ENCODE measurements at regions not wholly inside any gene's neighbourhood (a gene's known extent, or its start where the extent isn't known, plus 50 kb on each side); places are given as distances from the start of the nearest gene placed in this dataset.

DNA sequence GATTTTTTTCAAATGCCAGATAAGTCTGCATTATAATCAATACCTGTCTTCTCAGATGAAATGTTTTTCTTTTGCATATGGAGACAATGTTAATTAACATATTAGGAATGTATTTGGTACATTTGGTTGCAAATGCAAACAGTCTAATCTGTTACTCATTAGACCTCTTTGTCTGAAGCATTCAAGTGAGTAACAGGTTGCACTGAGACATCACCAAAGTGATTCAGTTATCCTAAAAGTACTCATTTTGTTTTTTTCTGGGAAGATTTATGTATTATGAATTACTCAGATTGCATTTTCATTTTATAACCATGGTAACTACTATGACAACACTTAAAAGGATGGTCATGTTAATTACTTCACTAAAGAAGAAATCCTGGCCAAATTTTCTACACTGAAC, 513.6 kb downstream of the HTR7 start:
- no peak for DNase-seq

DNA sequence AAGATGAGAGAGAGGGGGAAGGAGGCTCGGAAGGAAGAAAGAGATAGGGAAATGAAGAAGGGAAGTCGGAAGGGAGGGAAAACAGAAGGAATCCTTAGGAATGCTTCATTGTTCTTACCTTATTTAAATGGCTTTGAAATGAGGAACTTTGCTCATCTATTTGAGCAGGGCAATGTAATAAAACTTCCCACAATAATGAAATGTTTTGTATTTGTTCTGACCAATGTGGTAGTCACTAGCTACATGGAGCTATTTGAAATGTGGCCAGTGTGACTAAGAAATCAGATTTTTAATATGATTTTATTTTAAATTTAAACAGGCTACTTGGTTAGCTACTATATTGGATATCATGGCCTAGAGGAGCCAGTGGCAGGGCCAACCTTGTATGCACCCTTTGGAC, 510.6 kb downstream of the HTR7 start:
- no peak for DNase-seq

DNA sequence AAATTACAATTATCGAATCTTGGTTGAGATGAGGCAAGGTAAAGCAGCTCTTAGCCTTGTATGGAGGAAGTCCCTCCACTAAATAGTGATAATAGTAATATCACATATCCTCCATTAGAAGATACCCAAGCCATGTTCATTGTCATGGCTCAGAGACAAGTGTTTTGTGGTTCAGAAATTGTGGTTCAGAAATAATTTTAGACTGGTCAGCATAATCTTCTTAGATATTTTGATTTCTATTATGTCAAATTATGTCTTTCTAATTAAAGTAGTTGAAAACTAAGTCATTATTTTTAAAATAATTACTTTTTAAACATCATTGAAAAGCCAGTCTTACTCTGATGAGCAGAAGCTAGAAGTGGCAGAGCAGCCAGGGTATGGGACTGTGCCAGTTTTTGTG, 507.7 kb downstream of the HTR7 start:
- no peak for DNase-seq

GRCh38 chr10:90352288-90352687, 505.6 kb downstream of the HTR7 start:
- DNase-seq, result no peak

DNA sequence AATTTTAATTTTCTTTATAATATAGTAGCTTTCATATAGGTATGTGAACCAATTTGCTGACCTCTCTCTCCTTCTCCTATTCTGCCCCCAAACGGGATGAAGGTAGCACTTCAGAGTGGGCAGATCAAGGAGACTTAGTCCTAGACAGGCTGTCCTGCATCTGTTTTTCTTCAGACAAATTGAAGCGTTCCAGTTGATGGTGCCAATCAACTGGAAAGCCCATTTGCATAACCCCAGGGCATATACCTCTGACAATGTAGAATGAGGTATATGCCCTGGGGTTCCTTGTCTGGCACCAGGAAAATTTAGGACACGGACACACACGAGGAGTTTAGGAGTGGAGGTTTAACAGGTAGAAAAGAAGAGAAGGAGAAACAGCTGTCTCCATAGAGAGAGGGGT, 502.9 kb downstream of the HTR7 start:
- no peak for DNase-seq

DNA sequence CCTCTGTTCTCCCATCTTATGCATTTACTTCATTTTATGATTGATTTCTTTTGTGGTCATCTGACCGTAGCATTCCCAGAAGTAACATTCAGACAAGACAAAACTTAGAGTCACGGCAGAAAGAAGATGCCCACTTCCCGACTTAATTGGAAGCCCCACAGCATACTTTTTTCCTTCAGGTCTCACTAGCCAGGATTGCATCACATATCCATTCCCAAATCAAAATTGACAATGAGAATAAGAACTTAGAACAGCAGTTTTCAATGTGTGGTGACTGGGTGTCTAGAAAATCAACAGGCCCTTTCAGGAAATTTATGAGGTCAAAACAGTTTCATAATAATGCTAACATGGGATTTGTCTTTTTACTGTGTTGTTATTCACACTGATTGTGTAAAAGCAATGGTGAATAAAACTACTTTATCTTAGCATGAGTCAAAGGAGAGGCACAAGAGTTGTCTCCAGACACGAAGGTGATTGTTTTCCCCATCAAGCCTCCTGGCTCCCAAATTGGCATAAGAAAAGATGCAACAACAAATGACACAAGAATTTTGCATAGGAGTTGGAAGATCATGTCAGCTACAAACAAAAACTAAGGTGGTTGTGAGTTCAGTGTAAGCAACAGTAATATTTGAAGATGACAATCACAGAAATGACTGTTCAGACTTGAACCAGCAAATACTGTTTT, 493.9 kb downstream of the HTR7 start:
- no peak for DNase-seq

- no peak for DNase-seq
Observed at GRCh38 chr10:90372451-90372850, 485.4 kb downstream of the HTR7 start.

DNA sequence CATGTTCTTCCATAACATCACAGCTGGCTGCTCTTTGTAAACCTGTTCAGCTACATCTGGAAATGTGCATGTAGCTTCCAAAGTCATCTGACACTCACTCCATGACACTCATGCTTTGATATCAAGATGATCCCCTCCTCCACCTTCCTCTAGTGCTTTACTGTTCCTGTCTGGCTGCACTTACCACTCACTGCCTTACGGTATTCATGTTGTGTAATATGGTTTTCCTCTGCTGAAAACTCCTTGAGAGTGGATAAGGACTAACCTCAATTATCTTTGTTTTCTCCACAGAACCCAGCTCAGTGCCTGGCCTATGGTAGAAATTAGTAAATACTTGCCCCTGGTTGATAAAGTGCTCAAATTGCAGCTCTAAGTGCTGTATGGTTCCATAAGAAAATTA, 483.9 kb downstream of the HTR7 start:
- DNase-seq, result no peak

GRCh38 chr10:90378524-90379076, 479.2 kb downstream of the HTR7 start:
- DNase-seq, result no peak

GRCh38 chr10:90381468-90381867, 476.4 kb downstream of the HTR7 start:
- DNase-seq, result no peak

DNA sequence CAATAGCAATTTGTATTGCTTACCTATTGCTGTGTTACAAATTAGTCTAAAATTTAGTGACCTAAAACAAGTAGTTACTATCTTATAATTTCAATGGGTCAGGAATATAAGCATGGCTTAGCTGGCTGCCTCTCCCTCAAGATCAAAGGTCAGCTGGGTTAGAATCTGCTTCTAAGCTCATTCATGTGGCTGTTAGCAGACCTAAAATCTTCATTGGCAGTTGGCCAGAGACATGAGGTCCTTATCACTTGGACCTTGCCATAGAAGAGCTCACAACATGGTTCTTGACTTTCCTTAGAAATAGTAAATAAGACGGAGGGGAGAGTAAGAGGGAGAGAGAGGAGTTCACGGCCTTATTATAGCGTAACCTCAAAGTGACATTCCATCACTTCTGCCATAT, 468.0 kb downstream of the HTR7 start:
- DNase-seq, result no peak

GRCh38 chr10:90394311-90394710, 463.5 kb downstream of the HTR7 start:
- DNase-seq, result no peak

GRCh38 chr10:90396721-90397120, 461.1 kb downstream of the HTR7 start:
- no peak for DNase-seq

DNA sequence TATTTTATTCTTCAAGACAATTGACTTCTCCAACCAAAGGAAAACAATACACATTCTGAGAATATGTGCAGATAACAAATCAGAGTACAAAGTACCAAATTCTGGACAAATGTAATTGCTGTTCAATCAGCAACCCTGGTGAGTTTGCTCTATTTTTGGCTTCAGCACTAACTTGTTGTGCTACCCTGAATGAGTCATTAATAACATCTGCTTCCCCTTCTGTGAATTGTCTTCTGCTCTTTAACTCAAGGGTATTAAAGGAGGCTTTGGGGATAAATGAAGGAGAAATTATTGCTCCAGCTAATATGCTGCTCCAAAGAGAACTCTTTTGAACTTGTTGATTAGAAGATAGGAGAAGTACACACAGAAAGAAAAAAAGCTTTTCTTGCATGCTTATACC, 459.3 kb downstream of the HTR7 start:
- no peak for DNase-seq

GRCh38 chr10:90399782-90400181, 458.1 kb downstream of the HTR7 start:
- no peak for DNase-seq

GRCh38 chr10:90403211-90404000, 454.4 kb downstream of the HTR7 start:
- peak; percentile 18 for DNase-seq

- DNase-seq, result no peak
Observed at GRCh38 chr10:90407131-90407530, 450.7 kb downstream of the HTR7 start.

DNA sequence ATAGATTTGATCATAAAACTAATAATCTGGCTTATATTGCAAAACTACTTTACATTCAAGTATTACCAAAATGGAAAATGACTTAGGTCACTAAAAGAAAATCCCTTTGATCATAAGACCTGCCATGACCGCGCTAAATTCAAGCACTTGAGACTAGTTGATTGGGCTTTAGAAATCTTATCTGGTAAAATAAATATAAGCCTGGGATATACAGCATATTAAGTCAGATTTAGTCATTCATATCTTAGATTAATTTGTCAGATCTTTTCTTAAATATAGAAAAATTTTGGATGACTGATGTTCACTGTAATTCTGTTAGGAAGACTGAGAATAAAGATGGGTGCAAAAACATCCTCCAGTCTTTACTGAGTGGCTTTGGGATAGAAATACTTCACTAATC, 450.0 kb downstream of the HTR7 start:
- DNase-seq, result no peak

DNA sequence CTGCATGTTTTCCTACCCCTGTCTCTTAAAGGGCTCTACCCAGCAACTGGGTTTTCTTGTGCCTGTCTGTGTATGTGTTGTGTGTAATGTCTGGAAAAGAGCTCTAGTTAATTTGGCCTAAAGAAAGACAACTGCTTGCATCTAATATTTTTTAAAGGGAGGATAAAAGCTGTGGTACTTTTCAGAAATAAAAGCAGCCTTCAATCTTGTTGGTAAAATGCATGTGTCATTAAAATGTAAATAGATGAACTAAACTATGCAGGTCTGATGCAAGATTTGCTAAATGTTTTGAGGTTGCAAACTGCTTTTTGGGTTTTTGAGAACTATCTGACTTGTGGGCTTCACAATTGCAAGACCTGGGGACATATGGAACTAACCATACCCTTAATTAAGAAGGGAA, 445.3 kb downstream of the HTR7 start:
- DNase-seq, result no peak

GRCh38 chr10:90413196-90413595, 444.6 kb downstream of the HTR7 start:
- DNase-seq, result no peak

DNA sequence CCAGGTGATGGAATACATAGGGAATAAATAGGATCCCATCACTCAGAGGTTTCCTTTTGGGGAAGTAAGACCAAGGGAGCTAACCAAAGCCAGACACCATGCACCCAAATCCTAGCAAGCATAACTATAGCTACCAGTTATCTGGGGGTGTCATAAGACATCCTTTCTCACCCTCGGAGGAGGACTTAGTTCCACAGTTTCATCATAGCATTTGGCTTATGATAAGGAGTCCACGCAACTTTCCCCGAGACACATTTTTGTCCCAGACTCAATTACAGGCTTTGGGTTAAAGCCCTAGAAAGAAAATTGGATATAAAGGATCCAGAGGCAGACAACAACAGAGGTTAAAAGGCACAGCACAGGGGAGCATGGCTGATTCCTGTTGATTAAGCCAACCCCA, 442.9 kb downstream of the HTR7 start:
- no peak for DNase-seq

DNA sequence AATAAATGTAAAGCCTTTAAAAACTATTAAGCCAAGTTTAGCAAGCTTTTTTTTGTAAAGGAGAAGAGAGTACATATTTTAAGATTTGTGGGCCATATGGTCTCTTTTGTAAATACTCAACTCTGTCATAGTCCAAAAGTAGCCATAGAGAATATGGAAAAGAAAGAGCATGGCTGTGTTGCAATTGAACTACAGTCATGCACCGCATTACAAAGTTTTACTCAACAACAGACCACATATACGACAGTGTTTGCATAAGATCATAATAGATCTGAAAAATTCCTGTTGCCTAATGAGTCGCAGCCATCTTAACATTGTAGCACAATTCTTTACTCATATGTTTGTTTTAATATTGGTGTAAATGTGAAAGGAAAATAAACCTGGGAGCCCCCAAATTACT, 440.8 kb downstream of the HTR7 start:
- DNase-seq, result no peak

DNA sequence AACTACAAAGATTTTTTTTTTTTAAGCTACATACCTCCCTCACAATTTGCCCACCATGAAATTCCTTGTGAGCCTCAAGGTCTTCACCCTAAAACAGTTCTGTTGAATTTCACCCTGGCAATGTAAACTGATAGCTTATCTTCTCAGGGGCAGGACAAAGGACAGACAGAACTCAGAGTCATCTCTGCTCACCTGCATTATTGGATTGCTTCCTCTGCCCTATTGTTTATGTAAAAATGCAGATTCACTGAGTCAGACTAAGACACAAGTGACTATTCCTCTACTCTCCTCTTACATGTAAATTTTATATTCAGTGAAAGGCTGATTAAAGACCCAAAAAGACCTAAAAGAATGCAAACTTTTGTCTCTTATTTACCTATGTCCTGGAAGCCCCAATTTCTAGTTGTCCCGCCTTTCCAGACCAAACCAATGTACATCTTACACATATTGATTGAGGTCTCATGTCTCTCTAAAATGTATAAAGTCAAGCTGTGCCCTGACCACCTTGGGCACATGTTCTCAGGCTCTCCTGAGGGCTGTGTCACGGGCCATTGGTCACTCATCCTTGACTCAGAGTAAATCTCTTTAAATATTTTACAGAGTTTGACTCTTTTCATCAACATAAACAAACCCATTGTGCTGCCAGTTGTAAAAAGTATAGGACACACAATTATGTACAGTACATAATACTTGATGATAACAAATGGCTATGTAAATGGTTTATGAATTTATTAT, 440.2 kb downstream of the HTR7 start:
- DNase-seq, result no peak

Measured in NCI-H1092 (cell line).